AG08395 (cell line): ENCODE measurements at regions not wholly inside any gene's neighbourhood (a gene's known extent, or its start where the extent isn't known, plus 50 kb on each side); places are given as distances from the start of the nearest gene placed in this dataset.
"Not testable (repeated sequence)": the region's sequence is repeated elsewhere in the genome, so short reads cannot be mapped to it uniquely, and the experiment has no call there.

Experiments
- DNase-seq: peaks from one replicate; pipeline ENCODE4 v3.0.0; 2012; ENCODE audit warnings: mixed read lengths, low spot score

DNA sequence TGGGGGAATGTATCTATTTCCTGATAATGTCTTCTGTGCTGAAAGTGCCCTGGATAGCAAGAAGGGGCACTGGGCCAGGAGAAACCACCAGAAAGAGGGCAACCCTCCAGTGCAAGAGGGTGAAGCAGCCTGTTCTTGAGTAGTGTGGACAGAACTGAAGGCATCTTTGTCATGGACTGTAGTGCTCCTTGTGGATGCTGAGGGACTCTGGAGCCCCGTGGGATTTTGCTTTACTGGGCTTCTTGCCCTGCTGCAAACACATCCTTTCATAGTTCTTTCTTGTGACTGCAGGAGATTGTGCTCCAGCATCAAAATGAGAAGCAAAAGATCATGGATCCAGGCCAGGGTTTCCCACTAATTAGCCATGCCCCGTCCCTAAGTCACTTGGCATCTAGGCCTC is 300.6 kb downstream of the ZNF326 start:
- no peak for DNase-seq

DNA sequence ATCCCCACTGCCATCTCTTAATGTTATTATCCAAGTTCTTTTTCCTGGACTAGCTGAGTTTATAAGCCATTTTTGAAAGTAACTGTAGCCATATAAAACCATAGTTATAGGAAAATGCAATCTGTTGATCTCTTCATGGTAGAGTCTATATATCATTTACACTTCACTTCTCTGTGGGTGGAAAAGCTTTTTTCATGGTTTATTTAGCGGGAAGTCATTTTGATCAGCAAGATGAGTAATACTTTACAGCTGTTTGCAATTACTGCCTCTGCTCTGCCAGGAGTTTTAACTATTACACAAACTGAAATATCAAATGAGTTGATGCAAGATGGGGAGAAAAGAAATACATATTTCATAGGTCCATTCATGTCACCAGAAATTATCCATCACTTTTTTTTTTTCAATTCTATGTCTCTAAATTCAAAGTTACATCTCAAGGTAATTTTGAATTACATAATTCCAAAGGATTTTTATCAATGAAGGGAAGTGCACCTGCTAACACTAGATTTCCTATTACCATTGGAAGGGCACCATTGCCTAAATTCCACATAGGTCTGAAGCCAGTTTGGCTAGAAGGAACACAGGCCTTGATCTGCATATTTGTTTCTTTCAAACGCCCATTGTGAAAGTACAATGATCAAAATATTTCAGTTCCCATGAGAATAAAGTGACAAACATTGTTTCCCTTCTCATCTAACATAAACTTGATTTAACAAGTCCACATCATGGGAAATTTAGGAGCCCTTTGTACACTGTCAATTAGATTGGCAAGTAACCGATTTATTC is 296.7 kb downstream of the ZNF326 start:
- no peak for DNase-seq

DNA sequence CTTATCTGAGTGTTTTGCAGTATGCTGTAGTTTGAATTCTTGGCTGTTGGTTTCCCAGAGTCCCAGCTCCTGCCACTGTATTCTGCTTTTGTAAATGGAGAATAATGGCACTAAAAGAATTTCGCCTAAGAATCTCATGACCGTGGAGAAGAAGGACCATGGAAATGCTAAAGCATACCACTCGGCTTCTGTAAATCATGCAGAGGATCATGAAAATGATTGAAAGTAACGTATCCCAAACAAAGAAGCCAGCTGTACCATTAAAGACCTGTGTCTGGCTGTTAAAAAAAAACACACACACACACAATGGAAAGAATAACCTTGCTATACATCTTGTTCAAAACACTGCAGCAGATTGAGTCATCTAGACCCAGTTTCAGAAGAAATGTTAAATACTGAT is 287.9 kb downstream of the ZNF326 start:
- DNase-seq, result no peak

DNA sequence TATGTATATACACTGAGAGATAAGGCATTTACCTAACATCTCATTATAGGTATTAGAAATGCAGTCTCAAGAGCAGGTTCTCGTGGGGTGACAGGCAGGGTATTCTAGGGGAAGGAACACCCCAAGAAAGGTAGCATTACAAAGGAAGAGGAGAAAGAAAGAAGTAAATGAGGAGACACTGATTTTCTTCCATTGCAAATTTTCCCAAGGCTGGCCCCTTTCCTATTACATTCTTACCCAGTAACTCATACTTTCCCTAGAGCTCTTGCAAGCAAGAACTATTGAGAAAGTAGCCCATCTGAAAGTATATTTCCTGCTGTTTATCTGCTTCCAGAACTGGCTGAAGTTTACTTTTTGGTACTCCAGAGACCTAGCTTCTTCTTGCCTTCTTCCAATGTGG is 287.0 kb downstream of the ZNF326 start:
- DNase-seq, result not testable (repeated sequence)

DNA sequence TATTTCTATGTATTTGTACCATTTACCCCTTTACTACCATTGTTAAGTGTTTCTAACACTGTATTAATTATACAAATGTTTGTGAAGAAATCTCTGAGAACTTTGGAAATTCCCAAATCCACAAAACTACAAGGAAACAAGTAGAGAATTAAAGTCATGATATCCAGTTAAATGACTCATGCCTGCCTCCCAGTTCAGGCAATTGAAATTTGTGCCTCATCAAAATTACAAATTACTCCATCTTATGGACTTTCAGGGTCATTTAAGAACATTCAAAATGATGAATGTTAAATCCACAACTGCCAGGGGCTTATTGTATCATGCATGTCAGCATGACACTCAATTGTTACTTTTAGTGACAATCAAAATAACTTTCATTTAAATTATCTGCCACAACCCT is 282.4 kb downstream of the ZNF326 start:
- no peak for DNase-seq

DNA sequence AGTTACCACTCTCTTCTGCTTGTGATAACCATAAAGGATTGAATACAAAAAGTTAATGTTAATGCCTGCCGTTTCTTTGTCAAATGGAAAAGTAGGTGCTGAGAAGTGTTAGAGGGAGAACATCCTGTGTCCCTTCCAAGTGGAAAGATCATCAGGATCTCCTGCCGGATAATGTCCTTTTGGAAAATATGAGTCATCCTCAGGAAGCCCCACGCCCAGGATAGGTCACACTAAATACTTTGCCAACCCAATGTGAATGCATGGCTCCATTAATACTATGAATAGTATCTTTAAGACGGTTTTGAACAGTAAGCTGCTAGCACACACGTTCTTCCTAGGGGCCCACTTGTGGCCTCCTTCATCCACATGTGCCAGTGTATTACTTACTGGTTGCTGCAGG is 279.5 kb downstream of the ZNF326 start:
- no peak for DNase-seq

DNA sequence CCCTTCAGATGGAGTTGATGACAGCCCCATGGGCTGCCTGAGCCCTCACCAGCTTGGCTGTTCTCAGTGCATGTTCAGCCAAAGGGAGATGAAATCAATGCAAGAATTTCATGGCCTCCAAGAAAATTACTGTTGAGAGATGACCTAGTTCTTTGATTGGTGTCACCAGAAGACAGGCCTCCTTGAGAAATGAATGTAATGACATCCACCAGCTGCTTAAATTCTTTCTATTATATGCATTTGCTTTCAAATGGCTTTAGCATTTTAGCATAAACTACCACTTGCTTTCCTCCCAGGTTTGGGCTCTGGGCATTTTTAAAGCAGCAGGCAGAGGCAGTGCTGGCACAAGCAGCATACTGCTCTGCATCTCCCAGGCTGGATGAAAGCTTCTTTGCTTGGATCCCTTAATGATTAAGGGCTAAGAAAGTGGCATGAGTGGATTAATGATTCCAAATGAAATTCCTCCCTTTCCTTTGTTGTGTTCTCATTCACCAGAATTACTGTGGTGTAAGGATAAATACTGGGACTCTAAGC is 278.4 kb downstream of the ZNF326 start:
- DNase-seq, result no peak

DNA sequence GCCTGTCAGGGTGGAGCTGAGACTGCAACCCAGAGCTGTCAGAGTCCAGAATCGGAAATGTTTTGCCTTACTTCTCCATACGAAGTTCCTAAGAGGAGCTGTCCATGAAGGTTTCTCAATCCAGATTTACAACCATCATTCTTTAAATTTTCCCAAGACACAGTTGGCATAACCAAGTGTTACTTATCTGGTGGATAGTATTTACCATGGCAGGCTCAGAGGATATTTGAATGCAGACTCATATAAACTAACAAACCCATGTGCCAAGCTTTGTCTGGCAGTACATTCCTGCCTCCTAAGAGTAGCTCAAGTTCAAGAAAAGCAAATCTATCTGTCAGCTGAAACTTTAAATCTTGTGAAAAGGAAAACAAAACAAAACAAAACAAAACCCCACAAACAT is 267.9 kb downstream of the ZNF326 start:
- no peak for DNase-seq

DNA sequence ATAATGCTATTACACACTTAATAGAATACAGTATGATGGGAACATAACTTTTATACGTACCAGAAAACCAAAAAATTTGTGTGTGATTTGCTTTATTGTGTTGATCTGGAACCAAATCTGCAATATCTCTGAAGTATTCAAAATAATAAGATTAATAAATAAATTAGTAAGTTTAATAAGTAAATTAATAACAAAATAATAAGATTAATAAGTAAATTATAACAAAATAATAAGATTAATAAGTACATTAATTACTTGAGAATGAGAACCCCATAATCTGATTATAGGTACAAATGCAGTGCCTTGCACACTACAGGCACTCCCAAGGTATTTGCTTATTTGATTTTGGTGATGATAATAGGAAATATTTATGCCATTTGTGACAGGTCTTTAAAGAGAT is 267.4 kb downstream of the ZNF326 start:
- no peak for DNase-seq

DNA sequence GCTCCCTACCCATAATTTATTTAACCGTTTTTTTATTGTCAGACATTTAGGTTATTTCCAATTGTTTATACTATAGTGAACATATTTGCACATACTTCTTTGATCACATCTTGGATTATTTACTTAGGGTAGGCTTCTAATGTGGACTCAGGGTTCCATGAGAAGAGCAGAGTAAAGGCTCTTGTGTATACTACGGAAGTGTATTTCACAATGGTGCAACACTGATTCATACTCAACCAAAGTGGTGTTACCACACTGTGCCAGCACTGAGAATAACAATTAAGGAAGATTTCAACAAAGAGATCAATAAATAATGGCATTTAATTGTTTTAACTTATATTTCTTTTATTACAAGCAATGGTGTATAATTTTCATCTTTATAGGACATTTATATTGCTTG is 251.2 kb downstream of the ZNF326 start:
- DNase-seq, result no peak

DNA sequence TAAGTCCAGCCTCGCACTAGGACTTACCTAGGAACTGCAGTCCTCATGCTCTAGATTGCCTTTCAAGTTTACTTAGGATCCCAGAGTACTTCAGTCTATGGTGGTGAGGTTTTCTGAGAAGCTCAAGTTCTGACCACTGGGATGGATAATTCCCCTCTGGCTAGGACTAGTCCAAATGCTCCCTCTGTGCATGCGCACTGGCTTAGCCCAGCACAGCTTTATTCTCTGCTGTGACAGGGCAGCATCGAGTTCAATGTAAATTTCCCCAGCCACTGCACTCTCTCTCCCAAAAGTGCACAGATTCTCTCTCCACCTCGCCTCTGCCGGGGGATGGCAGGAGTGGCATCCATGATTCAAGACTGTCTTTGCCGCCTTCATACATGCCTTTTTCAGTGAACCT is 241.6 kb downstream of the ZNF326 start:
- no peak for DNase-seq

DNA sequence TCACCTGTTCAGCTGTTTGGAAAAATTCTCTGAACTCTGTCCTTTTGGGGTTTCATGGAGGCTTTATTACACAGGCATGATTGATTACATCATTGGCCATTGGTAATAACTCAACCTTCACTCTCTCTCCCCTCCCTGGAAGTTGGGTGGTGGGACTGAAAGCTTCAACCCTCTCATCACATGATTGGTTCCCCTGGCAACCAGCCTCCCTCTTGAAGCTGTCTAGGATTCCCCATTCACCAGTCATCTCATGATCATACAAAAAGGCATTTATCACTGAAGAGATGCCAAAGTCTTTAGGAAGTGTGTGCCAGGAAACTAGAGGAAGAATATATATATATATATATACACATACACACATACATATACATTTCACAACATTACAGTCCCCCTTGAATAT is 228.5 kb downstream of the ZNF326 start:
- DNase-seq, result no peak

DNA sequence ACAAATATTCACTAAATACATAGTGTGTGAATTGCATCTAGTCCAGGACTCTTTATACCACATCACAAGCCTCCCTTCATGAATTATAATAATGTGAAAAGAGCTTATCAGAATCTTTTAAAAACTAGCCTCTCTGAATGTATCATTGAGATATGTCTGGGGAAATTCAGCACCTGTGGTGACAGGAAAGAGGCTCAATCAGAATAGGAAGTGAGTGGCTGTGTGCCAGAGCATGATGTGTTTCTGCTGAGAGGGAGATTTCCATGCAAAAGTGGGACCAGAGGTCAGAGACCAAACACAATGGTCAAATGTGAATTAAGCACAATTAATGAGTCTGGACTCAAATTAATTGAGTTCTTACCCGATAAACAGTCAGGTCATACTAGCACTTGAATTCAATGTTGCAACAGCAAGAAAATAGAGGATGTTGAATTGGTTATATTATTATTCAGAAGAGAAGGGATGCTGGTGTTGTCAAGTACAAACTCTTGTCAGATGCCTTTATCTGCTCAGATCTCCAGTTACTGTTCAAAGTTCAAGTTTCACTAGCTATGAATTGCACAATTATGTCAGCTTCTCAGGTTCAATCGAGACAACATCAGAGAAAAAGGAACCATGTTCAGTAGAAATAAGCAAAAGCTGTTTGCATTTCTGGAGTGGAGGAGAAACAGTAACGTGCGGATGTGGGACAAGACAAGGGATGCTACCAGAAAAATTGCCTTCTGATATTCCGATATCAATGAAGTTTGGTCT is 226.2 kb downstream of the ZNF326 start:
- DNase-seq, result no peak

DNA sequence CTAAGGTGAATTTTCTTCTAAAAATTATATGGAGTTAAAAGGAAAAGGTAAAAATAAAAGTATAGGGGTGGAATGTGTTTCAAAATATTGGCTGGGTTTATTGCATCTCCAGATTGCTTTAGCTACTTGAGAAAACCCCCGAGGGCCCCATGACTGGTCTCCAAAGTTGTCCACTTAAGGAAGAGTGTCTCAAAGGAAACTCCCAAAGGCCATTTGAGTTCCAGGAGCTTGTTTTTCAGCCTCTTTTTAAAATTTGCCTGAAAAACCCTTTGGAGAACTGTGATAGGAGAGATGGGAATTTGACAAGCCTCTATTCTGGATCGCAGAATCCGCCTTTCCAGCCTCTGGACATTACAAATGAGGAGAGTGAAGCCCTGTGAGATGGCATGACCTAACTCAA is 225.6 kb downstream of the ZNF326 start:
- DNase-seq, result no peak

DNA sequence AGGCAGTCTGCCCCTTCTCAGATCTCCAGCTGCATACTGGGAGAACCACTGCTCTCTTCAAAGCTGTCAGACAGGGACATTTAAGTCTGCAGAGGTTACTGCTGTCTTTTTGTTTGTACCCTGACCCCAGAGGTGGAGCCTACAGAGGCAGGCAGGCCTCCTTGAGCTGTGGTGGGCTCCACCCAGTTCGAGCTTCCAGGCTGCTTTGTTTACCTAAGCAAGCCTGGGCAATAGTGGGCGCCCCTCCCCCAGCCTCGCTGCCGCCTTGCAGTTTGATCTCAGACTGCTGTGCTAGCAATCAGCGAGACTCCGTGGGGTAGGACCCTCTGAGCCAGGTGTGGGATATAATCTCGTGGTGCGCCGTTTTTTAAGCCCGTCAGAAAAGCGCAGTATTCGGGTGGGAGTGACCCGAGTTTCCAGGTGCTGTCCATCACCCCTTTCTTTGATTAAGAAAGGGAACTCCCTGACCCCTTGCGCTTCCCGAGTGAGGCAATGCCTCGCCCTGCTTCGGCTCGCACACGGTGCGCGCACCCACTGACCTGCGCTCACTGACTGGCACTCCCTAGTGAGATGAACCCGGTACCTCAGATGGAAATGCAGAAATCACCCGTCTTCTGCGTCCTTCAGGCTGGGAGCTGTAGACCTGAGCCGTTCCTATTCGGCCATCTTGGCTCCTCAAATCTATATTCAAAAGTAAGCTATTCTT is 224.4 kb downstream of the ZNF326 start:
- not testable (repeated sequence) for DNase-seq

DNA sequence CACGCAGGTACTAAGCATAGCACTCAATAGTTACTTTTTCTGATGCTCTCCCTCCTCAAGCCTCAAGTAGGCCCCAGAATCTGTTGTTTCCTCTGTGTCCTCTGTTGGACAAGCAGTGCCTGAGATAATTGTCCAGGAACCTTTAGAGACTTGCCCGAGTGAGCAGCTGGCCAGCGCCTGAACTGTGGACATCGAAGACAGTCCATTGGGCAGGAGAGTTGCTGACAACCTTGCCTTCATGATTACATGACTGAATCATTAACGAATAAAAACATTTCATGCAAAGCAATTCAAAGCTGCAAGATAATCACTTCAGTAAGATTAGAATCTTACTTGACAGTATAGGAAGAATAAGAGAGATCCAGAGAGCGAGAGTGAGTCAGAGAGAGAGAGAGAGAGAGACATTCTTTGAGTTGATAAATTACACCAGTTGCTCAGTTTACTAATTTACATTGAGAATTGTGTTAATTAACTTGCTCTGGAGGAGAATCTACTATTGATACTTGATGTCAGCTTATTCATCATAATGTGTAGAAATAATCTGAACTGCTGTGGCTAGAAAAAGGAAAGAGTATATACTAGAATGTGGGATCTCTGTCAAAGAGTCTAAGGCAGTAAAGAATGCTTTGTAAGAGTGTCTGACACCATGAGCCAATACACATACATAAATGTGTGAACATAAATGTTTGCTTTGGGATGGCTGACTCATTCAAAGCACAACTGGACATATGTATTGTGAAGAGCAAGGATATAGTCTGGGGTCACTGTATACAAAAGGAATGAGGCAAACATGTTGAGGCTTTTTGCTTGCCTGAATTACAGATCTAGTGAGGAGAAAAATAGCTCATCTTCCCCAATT is 216.0 kb downstream of the ZNF326 start:
- DNase-seq, result no peak

DNA sequence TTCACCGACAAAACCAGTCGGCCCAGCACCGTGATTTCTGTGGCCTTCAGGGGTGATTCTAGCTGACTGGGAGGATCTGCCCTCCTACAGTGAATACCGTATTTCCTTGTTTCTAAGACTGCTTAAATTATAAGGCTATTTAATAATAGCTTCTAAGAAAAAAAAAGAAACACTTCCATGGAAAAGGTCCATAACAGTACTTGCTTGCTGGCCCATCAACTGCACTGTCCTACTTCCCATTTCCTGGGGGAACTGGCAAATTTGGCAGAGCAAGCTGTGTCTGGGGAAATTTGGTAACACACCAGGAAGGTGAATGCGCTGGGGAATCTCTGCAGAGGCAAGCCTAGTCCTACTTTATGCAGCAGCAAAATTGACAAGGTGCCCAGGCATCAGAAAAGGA is 214.0 kb downstream of the ZNF326 start:
- no peak for DNase-seq

DNA sequence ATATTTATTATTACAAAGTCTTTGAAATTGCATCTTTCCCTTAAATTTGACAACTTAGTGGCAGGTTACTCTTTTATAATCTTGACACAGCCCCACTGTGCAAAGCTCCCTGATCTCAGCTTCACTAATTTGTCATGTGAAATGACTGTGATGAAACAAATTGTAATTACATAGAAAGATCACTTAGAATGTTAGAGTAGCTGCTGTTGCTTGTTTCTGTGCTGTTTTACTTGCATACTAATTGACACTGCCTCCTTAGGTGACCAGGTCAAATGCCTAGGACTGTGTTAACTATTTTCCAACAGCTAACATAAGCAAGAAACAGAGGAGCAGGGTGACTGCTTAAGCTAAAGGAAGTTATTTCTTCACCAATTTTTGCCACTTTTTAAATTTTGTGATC is 211.3 kb downstream of the ZNF326 start:
- DNase-seq, result no peak

DNA sequence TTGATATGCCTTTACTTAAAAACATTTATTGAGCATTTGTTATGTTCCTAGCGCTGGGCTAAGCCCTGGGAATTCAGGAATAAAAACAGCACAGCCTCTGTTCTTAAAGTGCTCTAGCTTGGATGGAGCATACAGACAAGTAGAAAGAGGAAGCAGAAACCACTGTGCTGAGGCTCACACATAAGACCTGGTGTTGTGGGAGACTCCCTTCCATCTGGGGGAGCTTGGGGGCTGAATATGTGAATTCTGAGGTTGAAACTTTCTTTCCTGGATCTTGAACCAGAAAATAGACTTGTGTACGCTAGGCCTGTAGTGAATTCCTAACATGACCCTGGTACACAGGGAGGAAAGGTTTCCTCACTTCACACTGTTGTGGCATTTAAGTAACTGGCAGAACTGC is 209.9 kb downstream of the ZNF326 start:
- no peak for DNase-seq

DNA sequence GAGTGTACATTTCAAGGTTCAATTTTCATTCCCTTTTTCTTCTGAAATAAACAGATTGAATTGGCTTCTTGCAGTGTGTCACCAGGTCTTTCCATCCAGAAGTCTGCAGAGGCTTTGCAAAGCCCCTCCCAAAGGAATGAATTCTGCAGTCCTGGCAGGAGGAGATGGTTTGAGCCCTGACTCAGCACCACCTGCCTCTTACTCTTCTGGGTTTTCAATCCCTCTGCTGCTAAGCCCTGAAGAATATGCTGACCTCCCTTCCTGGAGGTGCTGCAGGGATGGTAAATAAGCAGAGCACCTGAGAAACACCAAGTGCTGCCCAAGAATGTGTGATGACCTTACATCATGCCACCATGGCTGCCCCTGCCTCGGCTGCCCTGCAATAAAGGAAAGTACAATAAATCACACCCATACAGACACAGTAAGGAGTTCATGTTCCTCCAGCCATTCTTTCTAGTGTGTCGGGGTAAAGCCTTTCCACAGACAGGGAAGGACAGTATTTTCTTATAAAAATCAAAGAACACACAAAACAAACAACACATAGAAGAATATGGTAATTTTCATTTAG is 209.2 kb downstream of the ZNF326 start:
- DNase-seq, result no peak
